ENCODE measurements at regions not wholly inside any gene's neighbourhood (a gene's known extent, or its start where the extent isn't known, plus 50 kb on each side); places are given as distances from the start of the nearest gene placed in this dataset.

DNA sequence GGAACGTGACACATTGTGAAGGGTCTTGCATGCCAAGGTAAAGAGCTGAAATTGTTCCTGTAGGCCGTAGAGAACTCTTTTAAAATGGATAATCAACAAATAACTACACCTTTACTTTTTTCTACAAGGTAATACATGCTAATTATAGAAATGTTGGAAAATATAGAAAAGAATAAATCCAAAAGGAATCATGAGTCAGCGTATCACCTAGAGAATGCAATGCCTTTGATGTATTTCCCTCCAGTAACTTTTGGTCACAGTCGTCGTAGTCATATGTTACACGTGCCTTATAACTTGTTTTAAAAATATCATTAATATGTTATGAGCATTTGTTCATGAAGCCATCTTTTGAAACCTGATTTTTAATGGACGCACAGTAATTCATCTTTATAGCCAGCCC, 100.6 kb downstream of the LIPG start:
- H3K36me3 ChIP-seq: no peaks in the 10 kb centered on the region
- no peaks in the 10 kb centered on the region for H3K27me3 ChIP-seq (ENCODE audit: insufficient read depth, low read depth, severe bottlenecking)
- TF ChIP-seq, protein P1, sequence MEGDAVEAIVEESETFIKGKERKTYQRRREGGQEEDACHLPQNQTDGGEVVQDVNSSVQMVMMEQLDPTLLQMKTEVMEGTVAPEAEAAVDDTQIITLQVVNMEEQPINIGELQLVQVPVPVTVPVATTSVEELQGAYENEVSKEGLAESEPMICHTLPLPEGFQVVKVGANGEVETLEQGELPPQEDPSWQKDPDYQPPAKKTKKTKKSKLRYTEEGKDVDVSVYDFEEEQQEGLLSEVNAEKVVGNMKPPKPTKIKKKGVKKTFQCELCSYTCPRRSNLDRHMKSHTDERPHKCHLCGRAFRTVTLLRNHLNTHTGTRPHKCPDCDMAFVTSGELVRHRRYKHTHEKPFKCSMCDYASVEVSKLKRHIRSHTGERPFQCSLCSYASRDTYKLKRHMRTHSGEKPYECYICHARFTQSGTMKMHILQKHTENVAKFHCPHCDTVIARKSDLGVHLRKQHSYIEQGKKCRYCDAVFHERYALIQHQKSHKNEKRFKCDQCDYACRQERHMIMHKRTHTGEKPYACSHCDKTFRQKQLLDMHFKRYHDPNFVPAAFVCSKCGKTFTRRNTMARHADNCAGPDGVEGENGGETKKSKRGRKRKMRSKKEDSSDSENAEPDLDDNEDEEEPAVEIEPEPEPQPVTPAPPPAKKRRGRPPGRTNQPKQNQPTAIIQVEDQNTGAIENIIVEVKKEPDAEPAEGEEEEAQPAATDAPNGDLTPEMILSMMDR (IDR thresholded peaks at IDR 0.05; ENCODE audit: low read depth, low read length): no peak
- DNase-seq: no peak
- H3K4me3 ChIP-seq (ENCODE audit: low read depth, low read length): no peak overlapping the region
- H3K27ac ChIP-seq: no peak overlapping the region
- H3K9me3 ChIP-seq (ENCODE audit: severe bottlenecking): peaks cover 5% of the 10 kb centered on the region

DNA sequence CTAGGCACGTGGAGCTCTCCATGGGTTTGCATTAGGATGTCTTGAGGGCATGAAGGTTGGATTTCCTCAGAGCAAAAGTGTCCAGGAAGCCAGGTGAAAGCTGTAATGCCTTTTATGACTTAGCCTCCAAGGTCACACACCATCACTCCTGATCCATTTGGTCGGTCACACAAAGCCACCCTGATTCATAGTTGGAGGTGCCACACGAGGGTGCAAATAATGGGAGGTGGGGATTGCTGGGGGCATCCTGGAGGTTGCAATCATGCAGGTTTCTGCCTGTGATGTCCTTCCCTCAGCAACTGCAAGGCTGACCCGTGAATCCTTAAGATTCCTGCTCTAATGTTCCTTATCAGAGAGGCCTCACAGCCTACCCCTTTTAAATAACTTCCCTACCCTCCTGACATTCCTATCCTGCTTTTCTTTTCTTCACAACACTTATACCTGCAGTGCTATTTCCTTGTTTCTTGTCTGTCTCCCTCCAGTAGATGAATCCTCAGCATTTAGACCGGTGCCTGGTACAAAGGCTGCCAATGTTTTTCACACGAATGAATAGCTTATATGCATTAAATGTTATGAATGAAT, 97.1 kb downstream of the LIPG start:
- no peaks in the 10 kb centered on the region for H3K36me3 ChIP-seq
- H3K9me3 ChIP-seq (ENCODE audit: severe bottlenecking): no peaks in the 10 kb centered on the region
- TF ChIP-seq, protein P1 (IDR thresholded peaks at IDR 0.05; ENCODE audit: low read depth, low read length): no peak
- DNase-seq: no peak
- no peak overlapping the region for H3K27ac ChIP-seq
- no peaks in the 10 kb centered on the region for H3K27me3 ChIP-seq (ENCODE audit: insufficient read depth, low read depth, severe bottlenecking)
- H3K4me3 ChIP-seq (ENCODE audit: low read depth, low read length): no peak overlapping the region

DNA sequence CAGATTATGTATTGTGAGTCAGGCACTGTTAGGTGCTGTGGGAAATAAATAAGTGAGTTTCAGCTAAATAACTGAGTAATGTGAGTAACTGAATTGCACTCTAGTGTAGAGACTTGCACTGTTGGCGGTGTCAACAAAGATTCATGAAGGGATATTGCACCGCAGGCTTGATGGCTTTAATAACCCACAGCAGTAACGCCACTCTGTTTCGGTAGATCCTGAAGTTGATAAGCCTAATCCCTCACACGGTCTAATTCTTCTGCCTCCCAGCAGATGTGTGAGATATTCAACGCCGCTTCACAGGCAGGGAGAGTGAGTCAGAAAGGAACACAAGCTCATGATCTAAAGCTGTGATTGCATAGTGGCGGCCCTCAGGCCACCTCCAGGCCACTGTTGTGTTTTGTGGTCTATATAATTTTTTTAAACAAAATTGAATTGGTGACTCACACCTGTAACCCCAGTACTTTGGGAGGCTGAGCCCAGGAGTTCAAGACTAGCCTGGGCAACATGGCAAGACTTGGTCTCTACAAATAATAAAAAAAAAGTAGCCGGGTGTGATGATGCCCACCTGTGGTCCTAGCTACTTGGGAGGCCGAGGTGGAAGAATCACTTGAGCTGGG, 94.3 kb downstream of the LIPG start:
- TF ChIP-seq, protein P1 (IDR thresholded peaks at IDR 0.05; ENCODE audit: low read depth, low read length): no peak
- Histone ChIP-seq H3K4me3 (ENCODE audit: low read depth, low read length) (no peak overlapping the region), H3K27ac (no peak overlapping the region), H3K36me3 (no peaks in the 10 kb centered on the region), H3K9me3 (ENCODE audit: severe bottlenecking) (no peaks in the 10 kb centered on the region), H3K27me3 (ENCODE audit: insufficient read depth, low read depth, severe bottlenecking) (no peaks in the 10 kb centered on the region)
- DNase-seq: peak; percentile 29

DNA sequence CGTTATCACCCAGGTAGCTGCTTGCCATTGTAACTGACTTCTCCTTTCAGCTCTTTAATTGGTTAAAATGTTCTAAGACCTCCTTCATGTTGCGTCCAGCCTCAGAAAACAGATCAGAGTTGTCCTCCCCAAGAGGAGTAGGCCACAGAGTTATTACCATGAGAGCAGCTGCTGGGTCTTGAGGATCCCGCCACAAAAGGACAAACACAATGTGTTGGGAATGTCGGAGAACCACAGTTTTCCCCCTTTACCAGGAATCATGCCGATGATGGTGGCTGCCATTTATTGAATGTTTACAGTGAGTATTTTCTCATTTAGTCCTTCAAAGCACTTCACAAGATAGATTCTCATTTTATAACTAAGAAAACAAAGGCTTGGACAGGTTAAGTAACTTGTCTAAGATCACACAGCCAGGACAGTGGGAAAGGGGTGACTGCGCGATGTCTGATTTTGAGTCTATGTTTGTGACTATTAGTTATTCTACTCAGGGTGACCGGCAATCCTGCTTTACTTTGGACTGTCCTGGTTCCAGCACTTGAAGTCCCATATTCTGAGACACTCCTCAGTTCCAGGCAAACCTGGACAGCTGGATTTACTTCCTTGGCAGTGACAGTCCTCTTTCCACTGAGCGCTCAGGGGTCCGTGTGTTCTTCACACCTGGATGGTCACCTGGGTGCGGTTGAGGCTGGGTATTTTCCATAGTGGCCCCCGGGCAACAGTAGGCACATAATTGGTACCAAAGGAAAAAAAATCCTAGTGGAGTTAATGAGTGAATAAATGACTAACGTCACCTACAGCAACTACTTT, 93.6 kb downstream of the LIPG start:
- TF ChIP-seq, protein P1 (IDR thresholded peaks at IDR 0.05; ENCODE audit: low read depth, low read length): no peak
- H3K9me3 ChIP-seq (ENCODE audit: severe bottlenecking): no peaks in the 10 kb centered on the region
- no peaks in the 10 kb centered on the region for H3K27me3 ChIP-seq (ENCODE audit: insufficient read depth, low read depth, severe bottlenecking)
- no peak for DNase-seq
- H3K4me3 ChIP-seq (ENCODE audit: low read depth, low read length): no peak overlapping the region
- H3K36me3 ChIP-seq: no peaks in the 10 kb centered on the region
- no peak overlapping the region for H3K27ac ChIP-seq

DNA sequence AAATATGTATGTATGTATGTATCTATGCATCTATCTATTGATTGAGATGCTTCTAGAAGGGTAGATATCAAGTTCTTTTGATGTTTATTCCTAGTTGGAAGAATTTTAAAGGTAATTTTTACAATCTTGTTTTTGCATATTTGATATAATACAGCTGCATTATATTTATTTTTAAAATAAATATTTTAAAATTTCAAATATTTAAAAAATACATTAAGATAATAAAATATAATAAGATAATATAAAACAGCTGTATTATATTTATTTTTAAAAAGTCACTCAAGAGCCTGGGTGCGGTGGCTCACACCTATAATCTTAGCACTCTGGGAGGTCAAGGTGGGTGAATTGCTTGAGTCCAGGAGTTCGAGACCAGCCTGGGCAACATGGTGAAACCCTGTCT, 92.5 kb downstream of the LIPG start:
- H3K4me3 ChIP-seq (ENCODE audit: low read depth, low read length): no peak overlapping the region
- H3K36me3 ChIP-seq: no peaks in the 10 kb centered on the region
- H3K9me3 ChIP-seq (ENCODE audit: severe bottlenecking): no peaks in the 10 kb centered on the region
- H3K27me3 ChIP-seq (ENCODE audit: insufficient read depth, low read depth, severe bottlenecking): no peaks in the 10 kb centered on the region
- DNase-seq: no peak
- no peak overlapping the region for H3K27ac ChIP-seq
- TF ChIP-seq, protein P1 (IDR thresholded peaks at IDR 0.05; ENCODE audit: low read depth, low read length): no peak

Measured in WERI-Rb-1 (cell line).